GM12874 (cell line): ENCODE measurements at regions not wholly inside any gene's neighbourhood (a gene's known extent, or its start where the extent isn't known, plus 50 kb on each side); places are given as distances from the start of the nearest gene placed in this dataset.

Source experiments
- TF ChIP-seq, protein P1 (sequence below): IDR thresholded peaks from 2 replicates; pipeline ENCODE4 v1.5.1; 2011; ENCODE audit warnings: low read depth, mild to moderate bottlenecking, control low read depth, low read length, moderate library complexity; ENCODE audit not compliant: insufficient read depth

DNA sequence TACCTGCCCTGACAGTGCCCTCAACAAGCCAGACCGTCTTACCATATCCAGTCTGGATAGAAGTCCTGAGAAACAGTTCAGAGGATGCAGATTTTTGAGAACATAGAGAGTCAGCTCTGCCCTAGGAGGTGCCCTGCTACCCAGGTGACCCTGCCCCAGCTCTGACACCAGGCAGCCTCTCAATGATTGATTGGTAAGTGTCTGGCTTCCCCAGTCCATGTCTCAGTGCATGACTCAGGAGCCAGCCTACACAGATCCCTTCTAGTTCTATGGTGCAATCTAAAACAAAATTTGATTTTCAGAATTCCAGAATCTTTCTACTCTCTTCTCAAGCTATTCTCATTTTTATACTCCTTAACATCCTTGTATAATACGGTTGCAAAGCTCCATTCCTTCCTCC, 292.1 kb downstream of the VPS13C start:
- TF ChIP-seq, protein P1, sequence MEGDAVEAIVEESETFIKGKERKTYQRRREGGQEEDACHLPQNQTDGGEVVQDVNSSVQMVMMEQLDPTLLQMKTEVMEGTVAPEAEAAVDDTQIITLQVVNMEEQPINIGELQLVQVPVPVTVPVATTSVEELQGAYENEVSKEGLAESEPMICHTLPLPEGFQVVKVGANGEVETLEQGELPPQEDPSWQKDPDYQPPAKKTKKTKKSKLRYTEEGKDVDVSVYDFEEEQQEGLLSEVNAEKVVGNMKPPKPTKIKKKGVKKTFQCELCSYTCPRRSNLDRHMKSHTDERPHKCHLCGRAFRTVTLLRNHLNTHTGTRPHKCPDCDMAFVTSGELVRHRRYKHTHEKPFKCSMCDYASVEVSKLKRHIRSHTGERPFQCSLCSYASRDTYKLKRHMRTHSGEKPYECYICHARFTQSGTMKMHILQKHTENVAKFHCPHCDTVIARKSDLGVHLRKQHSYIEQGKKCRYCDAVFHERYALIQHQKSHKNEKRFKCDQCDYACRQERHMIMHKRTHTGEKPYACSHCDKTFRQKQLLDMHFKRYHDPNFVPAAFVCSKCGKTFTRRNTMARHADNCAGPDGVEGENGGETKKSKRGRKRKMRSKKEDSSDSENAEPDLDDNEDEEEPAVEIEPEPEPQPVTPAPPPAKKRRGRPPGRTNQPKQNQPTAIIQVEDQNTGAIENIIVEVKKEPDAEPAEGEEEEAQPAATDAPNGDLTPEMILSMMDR, result no peak

DNA sequence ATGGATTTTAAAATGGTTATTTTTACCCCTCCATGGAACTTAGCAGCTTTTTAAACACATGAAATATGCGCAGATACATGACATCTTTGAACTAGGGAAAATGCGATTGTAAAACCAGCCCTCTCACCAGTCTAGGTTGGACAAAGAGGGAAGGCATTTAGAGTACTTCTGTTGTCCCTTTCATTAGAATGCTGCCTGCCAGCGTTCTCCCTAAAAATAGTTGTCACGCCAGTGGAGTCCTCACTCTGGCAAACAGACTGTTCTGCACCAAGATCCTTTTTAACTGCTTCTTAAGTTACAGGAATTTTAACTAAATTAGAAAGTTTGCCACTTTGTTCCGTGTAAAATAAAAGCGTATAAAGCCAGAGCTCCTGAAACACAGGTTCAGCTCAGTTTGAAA, 295.3 kb downstream of the VPS13C start:
- TF ChIP-seq, protein P1, result no peak

DNA sequence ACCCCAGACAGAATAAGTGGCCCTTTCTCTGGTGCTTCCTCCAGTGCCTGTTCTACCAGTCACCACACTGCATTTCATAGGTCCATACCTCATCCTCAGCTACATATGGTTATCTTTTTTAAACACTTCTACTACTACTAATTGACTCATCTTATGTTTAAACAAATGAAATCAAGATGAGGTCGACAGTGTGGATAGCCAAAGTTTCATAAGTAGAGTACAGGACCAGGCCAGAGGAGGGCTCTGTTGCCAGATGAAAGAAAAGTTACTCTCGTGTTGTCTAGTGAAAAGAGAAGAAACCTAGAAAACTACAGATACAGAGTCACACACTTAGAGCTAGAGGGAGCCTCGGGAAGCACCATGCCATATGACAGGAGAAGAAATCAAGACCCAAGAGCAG, 296.1 kb downstream of the VPS13C start:
- TF ChIP-seq, protein P1, result no peak

DNA sequence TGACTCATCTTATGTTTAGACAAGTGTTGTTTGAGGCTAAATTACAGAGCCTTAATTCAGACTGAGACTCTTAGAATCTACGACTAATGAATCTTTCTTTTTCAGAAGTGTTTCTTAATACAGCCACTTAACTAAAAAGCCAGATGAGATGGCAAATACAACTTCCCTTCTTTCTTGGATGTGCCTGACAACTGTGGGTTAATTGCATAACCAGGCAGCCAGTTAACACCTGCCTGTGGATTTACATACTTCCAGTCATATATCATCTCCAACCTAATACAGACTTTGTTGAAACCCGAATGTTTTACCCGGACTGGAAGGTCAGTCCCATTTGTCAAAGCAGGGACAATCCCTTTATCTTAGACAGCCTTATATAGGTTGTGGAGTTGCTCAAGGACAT, 297.6 kb downstream of the VPS13C start:
- TF ChIP-seq, protein P1, result no peak

DNA sequence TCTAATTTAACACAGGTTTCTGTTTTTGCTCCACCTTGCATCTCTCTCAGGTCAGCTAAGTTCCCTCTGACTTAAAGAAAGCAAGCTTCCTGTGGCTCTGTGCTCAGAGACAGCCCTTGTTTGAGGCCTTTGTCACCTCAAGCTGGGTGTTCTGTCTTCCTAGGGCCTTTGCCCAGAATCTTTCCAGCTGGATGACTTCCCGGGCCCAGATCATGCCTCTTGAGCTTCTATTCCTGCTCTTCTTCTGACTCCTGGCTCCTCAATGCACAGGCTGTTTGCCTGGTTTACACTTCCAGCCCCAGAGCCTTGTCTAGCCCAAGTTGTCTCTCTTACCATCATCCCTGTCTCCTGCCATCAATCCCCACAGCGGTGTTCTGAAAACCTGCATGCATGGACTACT, 300.6 kb downstream of the VPS13C start:
- TF ChIP-seq, protein P1, result no peak

DNA sequence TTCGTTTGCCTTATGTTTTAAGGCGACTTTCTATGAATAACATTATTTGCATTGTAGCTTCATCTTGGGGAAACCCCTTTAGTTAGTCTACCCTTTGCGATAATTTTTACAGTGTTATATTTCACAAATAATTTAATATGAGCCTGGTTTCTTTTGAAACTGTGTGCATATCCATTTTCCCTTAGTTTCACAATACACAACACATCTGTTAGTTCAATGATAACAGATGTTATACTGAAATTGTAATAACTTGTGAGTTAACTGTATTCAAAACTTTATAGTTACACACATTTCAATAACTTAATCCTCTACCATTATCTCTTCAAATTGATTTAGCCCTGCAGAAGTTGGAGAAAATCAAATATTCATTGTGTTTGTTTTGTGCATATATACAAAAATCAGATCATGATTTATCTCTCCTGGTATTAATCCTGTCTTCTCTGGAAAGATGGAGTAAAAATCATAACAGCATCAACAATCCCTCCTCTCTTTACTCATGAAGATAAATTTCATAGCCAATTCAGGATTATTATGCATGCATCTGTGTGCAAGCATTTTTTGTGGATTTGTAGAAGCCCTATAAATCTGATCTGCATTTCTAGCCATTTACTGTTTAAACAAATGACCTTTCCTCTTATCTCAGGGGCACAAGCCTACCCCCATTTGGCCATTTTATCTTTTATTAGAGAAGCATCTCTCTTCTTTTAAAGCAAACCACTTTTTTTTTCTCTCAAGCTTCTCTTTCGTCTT, 304.0 kb downstream of the VPS13C start:
- TF ChIP-seq, protein P1, result no peak

DNA sequence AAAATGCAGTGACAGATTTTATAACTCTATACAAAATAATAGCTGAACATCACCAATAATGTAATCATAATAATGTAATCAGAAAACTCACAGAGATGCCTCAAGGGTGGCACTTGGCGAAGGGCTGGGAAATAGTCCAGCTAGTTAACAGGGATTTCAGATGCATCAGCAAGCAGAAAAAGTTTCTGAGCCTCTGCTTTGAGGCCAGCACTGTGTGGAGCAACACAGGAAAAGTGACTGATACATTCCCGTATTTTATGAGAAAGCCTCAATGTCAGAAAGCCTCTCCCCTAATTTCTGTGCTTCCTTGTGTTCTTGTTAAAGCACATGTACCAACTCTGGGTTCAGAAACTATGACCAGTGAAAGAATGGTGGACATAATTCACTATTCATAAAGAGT, 304.8 kb downstream of the VPS13C start:
- TF ChIP-seq, protein P1, result no peak
